ENCODE measurements at regions not wholly inside any gene's neighbourhood (a gene's known extent, or its start where the extent isn't known, plus 50 kb on each side); places are given as distances from the start of the nearest gene placed in this dataset.

DNA sequence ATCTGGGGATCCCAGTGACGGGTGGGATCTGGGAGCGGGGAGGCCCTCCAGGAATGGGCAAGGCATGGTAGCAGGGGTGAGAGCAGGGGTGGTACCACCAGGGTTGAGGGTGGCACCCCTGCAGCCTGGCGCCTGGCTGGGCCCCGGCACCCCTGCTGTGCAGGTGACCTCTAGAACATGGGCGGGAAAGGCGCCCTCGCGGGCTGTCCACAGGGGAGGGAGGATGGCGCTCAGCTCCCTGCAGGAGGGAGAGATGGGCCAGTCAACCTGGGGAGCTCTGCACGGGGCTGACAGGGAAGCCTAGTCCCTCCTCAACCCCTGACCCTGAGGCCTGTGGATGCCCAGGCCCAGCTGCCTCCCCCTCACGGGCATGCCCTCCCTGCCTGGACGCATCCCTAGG is 61.6 kb upstream of the SLCO4A1 start:
- TF ChIP-seq, protein P1, sequence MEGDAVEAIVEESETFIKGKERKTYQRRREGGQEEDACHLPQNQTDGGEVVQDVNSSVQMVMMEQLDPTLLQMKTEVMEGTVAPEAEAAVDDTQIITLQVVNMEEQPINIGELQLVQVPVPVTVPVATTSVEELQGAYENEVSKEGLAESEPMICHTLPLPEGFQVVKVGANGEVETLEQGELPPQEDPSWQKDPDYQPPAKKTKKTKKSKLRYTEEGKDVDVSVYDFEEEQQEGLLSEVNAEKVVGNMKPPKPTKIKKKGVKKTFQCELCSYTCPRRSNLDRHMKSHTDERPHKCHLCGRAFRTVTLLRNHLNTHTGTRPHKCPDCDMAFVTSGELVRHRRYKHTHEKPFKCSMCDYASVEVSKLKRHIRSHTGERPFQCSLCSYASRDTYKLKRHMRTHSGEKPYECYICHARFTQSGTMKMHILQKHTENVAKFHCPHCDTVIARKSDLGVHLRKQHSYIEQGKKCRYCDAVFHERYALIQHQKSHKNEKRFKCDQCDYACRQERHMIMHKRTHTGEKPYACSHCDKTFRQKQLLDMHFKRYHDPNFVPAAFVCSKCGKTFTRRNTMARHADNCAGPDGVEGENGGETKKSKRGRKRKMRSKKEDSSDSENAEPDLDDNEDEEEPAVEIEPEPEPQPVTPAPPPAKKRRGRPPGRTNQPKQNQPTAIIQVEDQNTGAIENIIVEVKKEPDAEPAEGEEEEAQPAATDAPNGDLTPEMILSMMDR (conservative IDR thresholded peaks at IDR 0.05; ENCODE audit: low read depth, low read length) = no peak
- TF ChIP-seq BHLHE40 (IDR thresholded peaks at IDR 0.05; ENCODE audit: low read depth, low read length) (no peak), NFE2L2 (IDR thresholded peaks at IDR 0.05; ENCODE audit: low read depth, low read length) (no peak)

All from IMR-90 (cell line).